GM18951 (cell line): ENCODE measurements at regions not wholly inside any gene's neighbourhood (a gene's known extent, or its start where the extent isn't known, plus 50 kb on each side); places are given as distances from the start of the nearest gene placed in this dataset.

Experiments used
- POLR2A ChIP-seq: IDR thresholded peaks from 4 replicates; pipeline ENCODE4 v1.6.1; 2011; ENCODE audit warnings: mild to moderate bottlenecking; ENCODE audit not compliant: insufficient read length, insufficient read depth; ENCODE audit errors: extremely low read depth
- in situ Hi-C: fragments of 300-500 bp; cut with MboI; formaldehyde crosslinking; loops from one replicate; pipeline ENCODE4 v1.12.0; 2022; ENCODE audit warnings: low sequenced_read_pairs, mixed read lengths, inconsistent platforms; ENCODE audit not compliant: unreplicated experiment

DNA sequence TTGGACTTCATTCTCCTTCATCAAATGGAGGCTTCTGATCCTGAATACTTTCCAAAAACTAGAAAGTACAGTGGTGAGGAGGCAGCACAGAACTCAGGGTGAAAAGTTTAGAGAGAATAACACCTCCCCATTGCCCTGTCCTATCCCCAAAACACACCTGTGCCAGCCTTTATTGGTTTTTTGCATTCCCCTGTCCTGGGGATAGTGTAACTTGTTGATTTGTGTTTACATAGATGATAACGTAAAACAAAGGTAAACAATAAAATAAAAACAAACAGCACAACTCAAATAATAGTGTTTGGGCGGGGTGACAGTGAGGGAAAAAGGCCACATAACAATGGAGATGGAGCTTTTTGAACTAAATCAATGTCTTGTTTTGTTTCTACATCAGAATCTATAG, 1917.7 kb downstream of the TP53TG3F start:
- TF ChIP-seq POLR2A, result no peak
- in situ Hi-C loops, result no loop called here

DNA sequence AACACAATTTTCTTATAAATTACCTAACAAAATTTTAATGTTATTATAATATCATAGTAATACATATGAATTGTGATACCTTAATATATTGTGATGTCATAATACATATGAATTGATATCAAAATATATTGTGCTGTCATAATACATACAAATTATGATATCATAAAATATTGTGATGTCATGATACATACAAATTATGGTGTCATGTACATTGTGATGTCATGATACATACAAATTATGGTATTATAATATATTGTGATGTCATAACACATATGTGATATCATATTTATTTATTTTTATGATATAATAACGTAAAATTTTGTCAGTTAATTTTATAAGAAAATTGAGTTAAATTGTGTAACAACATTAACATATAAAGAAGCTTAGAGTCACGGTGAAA, 1927.2 kb downstream of the TP53TG3F start:
- in situ Hi-C loops, result no loop called here
- TF ChIP-seq POLR2A, result no peak

DNA sequence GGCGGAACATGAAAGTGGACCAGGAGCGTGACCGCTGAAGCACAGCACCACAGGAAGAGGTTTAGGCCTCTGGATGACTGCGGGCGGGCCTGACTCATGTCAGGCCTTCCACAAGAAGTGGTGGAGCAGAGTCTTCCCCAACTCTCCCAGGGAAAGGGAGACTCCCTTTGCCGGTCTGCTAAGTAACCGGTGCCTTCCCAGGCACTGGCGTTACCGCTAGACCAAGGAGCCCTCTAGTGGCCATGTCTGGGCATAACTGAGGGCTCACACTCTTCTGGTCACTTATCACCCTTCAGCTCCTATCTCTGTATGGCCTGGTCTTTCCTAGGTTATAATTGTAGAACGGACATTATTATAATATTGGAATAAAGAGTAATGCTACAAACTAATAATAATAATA, 1931.9 kb downstream of the TP53TG3F start:
- in situ Hi-C loops, result no loop called here
- TF ChIP-seq POLR2A, result no peak

DNA sequence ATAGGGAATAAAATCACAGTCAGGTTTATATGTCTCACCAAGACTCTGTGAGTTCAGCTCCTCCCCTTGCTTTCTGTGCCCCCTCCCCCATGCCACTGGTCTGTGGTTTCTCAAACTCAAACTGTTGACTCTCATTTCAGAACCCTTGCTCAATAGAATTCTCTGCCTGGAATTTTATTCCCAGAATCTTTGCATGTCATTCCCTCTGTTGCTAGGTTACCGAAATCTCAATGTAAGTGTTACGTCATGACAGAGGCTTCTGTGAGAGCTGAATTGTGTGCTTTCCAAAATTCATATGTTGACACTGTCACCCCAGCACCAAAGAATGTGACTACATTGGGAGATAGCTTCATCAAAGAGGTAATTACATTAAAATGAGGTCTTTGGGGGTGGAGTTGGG, 1938.8 kb downstream of the TP53TG3F start:
- no peak for TF ChIP-seq POLR2A
- in situ Hi-C loops, result no loop called here

DNA sequence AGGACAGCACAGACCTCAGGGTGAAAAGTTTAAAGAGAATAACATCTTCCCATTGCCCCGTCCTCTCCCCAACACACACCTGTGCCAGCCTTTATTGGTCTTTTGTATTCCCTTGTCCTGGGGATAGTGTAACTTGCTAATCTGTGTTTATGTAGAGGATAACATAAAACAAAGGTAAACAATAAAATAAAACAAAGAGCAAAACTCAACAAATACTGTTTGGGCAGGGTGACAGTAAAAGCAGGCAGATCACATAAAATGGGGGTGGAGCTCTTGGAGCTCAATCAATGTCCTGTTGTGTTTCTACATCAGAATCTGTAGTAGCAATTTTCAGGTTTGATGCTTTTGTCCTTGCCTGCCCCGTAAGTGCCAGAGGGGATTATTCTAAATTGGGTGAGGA, 1939.7 kb downstream of the TP53TG3F start:
- TF ChIP-seq POLR2A, result no peak
- in situ Hi-C loops, result no loop called here

DNA sequence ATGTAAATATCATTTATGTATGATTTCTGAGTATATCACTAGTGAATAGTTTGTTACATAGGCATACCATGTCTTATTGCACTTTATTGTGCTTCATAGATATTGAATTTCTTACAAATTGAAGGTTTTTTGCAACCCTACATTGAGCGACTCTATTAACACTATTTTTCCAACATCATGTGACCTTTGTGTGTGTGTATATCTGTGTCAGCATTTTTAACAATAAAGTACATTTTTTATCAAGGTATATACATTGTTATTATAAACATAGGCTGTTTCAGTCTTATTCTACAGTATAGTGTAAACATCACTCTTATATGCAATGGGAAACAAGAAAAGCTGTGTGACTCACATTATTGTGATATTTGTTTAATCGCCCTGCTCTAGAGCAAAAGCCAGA, 1944.9 kb downstream of the TP53TG3F start:
- in situ Hi-C loops, result loop anchor here (25.0 kb wide), 1 partner anchor 817 kb away; no protein-coding TSS in a partner anchor
- no peak for TF ChIP-seq POLR2A

DNA sequence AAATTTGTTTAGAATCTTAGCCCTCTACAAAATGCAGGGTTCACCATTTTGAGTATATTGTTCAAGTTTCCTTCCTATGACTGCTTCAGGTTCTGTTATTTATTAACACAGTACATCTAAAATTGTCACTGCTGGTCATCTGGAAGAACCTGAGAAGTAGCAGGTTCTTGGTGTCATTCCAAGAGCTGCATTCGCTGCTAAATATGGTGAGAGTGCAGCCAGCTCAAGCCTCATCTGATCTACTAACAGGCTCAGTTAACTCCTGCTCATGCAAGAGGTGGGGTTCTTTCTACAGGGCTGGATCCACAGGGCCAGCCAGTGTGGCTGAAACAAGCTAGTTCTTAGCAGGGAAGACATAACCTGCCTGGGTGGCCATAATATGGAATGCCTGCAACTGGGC, 1946.1 kb downstream of the TP53TG3F start:
- TF ChIP-seq POLR2A, result no peak
- in situ Hi-C loops, result loop anchor here (25.0 kb wide), 1 partner anchor 818 kb away; no protein-coding TSS in a partner anchor

DNA sequence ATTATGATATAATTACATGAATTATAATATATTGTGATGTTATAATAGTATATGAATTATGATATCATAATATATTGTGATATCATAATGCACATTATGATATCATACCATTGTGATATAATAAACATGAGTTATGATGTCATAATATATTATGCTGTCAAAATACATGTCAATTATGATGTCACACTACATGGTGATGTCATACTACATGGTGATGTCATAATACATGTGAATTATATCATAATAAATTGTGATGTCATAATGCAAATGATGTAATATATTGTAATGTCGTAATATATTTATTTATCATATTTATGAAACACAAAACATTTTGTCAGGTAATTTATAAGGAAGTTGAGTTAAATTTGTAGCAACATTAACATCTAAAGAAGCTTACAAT, 1950.1 kb downstream of the TP53TG3F start:
- no peak for TF ChIP-seq POLR2A
- in situ Hi-C loops, result loop anchor here (25.0 kb wide), 1 partner anchor 822 kb away; no protein-coding TSS in a partner anchor

DNA sequence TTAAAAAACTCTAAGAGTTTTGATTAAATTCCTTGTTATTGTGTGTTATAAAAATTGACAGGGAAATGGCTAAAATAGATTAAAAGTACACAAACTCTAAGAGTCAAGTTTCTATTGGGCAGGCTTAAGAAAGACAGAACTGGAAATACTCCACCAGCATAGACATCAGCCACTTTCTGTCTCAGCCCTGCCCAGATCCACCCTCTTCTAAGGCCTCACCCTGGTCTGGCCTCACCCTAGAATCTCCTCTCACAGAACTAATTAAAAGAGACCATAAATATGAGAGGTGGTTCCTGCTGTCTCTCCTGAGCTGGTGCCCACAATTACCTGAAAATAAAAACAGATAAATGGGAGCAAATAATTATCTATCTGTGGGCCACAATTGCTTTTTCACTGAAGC, 1951.0 kb downstream of the TP53TG3F start:
- no peak for TF ChIP-seq POLR2A
- in situ Hi-C loops, result loop anchor here (25.0 kb wide), 1 partner anchor 823 kb away; no protein-coding TSS in a partner anchor

DNA sequence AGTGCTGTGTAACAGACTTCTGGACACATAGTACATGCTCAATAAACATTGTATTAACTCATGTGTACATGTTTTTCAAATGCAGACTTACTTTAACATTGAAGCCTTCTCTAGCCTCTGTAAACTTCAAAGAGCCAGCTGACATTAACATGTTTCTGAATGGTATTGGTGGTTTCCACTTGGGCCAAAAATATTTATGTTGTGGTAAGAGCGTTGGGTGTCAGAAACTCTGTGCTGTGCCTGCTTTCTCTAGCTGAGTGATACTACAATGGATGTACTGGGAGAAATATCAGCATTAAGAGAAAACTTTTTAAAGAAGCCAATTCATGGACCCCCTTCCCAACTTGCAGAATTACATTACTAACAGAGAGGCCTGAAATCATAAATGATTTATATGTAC, 1951.7 kb downstream of the TP53TG3F start:
- in situ Hi-C loops, result loop anchor here (25.0 kb wide), 1 partner anchor 824 kb away; no protein-coding TSS in a partner anchor

DNA sequence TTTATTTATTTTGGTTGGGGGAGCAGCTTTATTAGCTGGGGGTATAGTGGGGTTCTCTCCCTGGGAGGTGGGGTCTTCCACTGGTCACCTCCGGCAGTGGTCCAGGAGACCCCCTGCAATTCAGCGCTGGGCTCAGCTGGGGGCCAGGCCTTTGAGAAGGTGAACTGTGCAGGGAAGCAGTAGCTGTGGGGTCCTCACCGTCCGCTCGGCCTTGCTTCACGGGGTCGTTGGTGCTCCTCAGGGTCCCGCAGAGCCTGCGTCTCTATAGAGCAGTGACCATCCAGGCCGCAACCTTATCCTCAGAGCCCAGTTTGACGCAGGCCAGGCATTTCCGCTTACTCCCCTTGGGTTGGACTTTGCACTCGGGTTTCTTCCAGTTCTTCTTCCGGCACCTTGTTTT, 1954.7 kb downstream of the TP53TG3F start:
- TF ChIP-seq POLR2A, result no peak
- in situ Hi-C loops, result loop anchor here (25.0 kb wide), 1 partner anchor 827 kb away; no protein-coding TSS in a partner anchor

More for the DNA sequence above, 1951.7 kb downstream of the TP53TG3F start:
- TF ChIP-seq POLR2A, result no peak

DNA sequence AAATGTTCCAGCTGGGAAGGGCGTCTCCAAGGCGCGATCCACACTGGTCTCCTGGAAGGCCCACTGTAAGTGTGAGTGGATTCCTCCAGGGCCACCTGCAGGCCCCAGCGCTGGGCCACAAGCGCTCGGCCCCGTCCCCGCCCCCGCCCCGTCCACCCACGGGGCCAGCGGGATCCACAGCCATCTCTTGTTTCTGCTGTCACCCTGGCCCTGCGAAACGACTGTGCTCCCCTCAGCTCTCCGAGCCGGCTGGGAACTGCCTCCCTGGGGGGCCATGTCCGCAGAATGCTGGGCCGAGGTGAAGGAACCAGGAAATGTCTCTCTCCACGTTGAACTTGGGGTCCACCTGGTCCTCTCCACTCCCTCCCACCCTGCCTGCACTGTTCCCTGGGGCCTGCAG, 1955.2 kb downstream of the TP53TG3F start:
- TF ChIP-seq POLR2A, result no peak
- in situ Hi-C loops, result loop anchor here (25.0 kb wide), 1 partner anchor 827 kb away; no protein-coding TSS in a partner anchor

DNA sequence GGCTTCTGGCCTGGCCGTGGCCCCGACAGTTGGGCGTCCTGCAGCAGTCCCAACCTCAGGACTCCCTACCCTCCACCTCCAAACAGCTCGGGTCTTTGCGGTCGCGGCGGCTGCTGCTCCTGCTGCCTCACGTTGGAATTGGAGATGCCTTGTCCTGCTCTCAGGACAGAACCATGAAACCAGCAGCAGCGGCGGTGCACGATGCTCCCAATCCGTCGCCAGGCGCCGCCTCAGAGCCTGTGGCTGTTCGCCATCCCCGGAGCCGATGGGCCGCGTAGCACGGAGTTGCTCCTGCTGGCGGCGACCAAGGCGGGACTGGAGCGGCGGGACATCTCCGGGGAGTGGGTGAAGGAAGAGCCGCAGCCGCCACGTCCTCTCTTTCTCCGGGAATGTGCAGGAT, 1965.9 kb downstream of the TP53TG3F start:
- in situ Hi-C loops, result no loop called here
- no peak for TF ChIP-seq POLR2A

DNA sequence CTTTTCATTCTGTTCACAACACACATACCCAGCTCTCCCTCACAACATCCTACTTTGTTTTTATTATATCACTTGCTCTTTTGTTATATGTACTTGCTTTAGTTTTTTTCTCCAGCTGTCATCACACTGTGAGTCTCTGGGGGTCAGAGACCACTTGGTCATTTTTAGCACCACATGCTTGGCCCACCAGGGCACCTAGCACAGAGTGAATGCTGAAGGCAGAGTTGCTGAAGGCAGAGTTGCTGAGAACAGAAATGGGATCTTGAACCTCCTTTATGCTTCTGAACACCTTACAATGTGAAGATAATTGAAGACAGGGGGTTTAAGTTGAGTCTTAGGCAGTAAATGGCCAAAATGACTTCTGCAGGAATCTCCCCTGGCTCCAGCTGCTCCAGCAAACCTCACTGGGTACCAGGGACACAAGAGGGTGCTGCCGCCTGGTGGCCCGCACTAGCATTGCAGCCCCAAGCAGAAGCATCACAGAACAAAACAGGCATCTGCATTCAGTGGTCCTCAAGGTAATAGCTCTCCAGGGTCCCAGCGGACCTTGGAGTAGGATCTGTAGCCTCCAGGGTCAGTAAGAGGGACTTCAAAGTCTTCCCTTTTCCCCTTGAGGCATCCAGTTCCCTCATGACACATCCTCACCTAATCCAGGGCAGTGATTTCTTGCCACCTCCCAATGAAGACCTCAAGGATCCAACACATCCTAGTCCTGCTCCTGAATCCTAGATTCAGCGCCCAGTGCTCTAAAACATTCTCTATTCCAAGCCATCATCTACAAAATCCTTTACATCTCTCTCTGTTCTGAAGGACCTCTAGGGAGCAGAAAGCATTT, 1972.6 kb downstream of the TP53TG3F start:
- no peak for TF ChIP-seq POLR2A
- in situ Hi-C loops, result no loop called here
